ENCODE measurements at regions not wholly inside any gene's neighbourhood (a gene's known extent, or its start where the extent isn't known, plus 50 kb on each side); places are given as distances from the start of the nearest gene placed in this dataset.
"Not testable (repeated sequence)": the region's sequence is repeated elsewhere in the genome, so short reads cannot be mapped to it uniquely, and the experiment has no call there.

- H3K4me3 ChIP-seq (ENCODE audit: control insufficient read depth, low read depth, low read length): no peak overlapping the region
- no peak for DNase-seq (ENCODE audit: low read depth)
- TF ChIP-seq CTCF (conservative IDR thresholded peaks at IDR 0.05; ENCODE audit: control insufficient read depth, insufficient read depth, low read depth, low read length): no peak
Observed at GRCh38 chr3:118526758-118527513, 507.7 kb downstream of the IGSF11 start.

- H3K4me3 ChIP-seq (ENCODE audit: control insufficient read depth, low read depth, low read length): no peak overlapping the region
- no peak for DNase-seq (ENCODE audit: low read depth)
- TF ChIP-seq CTCF (conservative IDR thresholded peaks at IDR 0.05; ENCODE audit: control insufficient read depth, insufficient read depth, low read depth, low read length): no peak
Observed at GRCh38 chr3:118527514-118528044, 507.1 kb downstream of the IGSF11 start.

GRCh38 chr3:118529554-118529953, 505.1 kb downstream of the IGSF11 start:
- TF ChIP-seq CTCF (conservative IDR thresholded peaks at IDR 0.05; ENCODE audit: control insufficient read depth, insufficient read depth, low read depth, low read length): no peak
- no peak overlapping the region for H3K4me3 ChIP-seq (ENCODE audit: control insufficient read depth, low read depth, low read length)
- no peak for DNase-seq (ENCODE audit: low read depth)

GRCh38 chr3:118530350-118530922, 504.2 kb downstream of the IGSF11 start:
- no peak for DNase-seq (ENCODE audit: low read depth)
- TF ChIP-seq CTCF (conservative IDR thresholded peaks at IDR 0.05; ENCODE audit: control insufficient read depth, insufficient read depth, low read depth, low read length): no peak
- no peak overlapping the region for H3K4me3 ChIP-seq (ENCODE audit: control insufficient read depth, low read depth, low read length)

GRCh38 chr3:118530927-118531356, 503.7 kb downstream of the IGSF11 start:
- not testable (repeated sequence) for H3K4me3 ChIP-seq (ENCODE audit: control insufficient read depth, low read depth, low read length); DNase-seq (ENCODE audit: low read depth)

GRCh38 chr3:118531816-118532215, 502.8 kb downstream of the IGSF11 start:
- DNase-seq (ENCODE audit: low read depth): no peak
- no peak for TF ChIP-seq CTCF (conservative IDR thresholded peaks at IDR 0.05; ENCODE audit: control insufficient read depth, insufficient read depth, low read depth, low read length)
- no peak overlapping the region for H3K4me3 ChIP-seq (ENCODE audit: control insufficient read depth, low read depth, low read length)

GRCh38 chr3:118533676-118534075, 501.0 kb downstream of the IGSF11 start:
- no peak for DNase-seq (ENCODE audit: low read depth)
- H3K4me3 ChIP-seq (ENCODE audit: control insufficient read depth, low read depth, low read length): no peak overlapping the region
- TF ChIP-seq CTCF (conservative IDR thresholded peaks at IDR 0.05; ENCODE audit: control insufficient read depth, insufficient read depth, low read depth, low read length): no peak

Measured in fibroblast of mammary gland (primary cell).